HL-60 (cell line): ENCODE measurements at regions not wholly inside any gene's neighbourhood (a gene's known extent, or its start where the extent isn't known, plus 50 kb on each side); places are given as distances from the start of the nearest gene placed in this dataset.

Source experiments
- DNase-seq, 2 experiments: peaks; one replicate each; pipeline ENCODE4 v3.0.0-alpha.2; 2010 to 2020; ENCODE audit warnings: low read depth in 1 of 2, low spot score in 1 of 2
- H3K27ac ChIP-seq: fragments of 250-450 bp; sonication (Bioruptor Pico); replicated peaks from 2 replicates; pipeline ENCODE4 v1.5.1; 2020; ENCODE audit warnings: mild to moderate bottlenecking, moderate library complexity
- H3K27me3 ChIP-seq: fragments of 250-450 bp; sonication (Bioruptor Pico); 2 replicates; pipeline ENCODE4 v1.5.1; 2021; ENCODE audit warnings: mild to moderate bottlenecking, moderate library complexity; ENCODE audit not compliant: insufficient read depth, poor library complexity, severe bottlenecking
- H3K4me3 ChIP-seq: replicated peaks from 2 replicates; pipeline ENCODE4 v1.5.1; 2011; ENCODE audit warnings: mild to moderate bottlenecking, control low read depth, low read length; ENCODE audit not compliant: insufficient read depth
- CTCF ChIP-seq: IDR thresholded peaks from one replicate; pipeline ENCODE4 v1.5.1; 2011; ENCODE audit warnings: low read length, control low read depth, inconsistent platforms; ENCODE audit not compliant: insufficient read depth
- GABPA ChIP-seq: IDR thresholded peaks from 2 replicates; pipeline ENCODE4 v1.6.1; 2012; ENCODE audit warnings: low read depth
- POLR2AphosphoS5 ChIP-seq: IDR thresholded peaks from 2 replicates; pipeline ENCODE4 v1.6.1; 2012; ENCODE audit warnings: low read depth
- REST ChIP-seq: IDR thresholded peaks from 2 replicates; pipeline ENCODE4 v1.6.1; 2012; ENCODE audit warnings: low read depth; ENCODE audit not compliant: insufficient replicate concordance
- SPI1 ChIP-seq: IDR thresholded peaks from 2 replicates; pipeline ENCODE4 v1.6.1; 2012; ENCODE audit warnings: low read depth, mild to moderate bottlenecking, borderline replicate concordance

- no peaks in the 10 kb centered on the region for H3K27me3 ChIP-seq
- no peak for DNase-seq
- no peak overlapping the region for H3K27ac ChIP-seq
- H3K4me3 ChIP-seq: no peak overlapping the region
- TF ChIP-seq POLR2AphosphoS5 (no peak), CTCF (no peak), REST (no peak), SPI1 (no peak), GABPA (no peak)
These were observed 63.1 kb upstream of the BOC start for GRCh38 chr3:113148284-113148683.

- Histone ChIP-seq H3K4me3 (no peak overlapping the region), H3K27ac (no peak overlapping the region), H3K27me3 (no peaks in the 10 kb centered on the region)
- no peak for TF ChIP-seq CTCF
- no peak for TF ChIP-seq POLR2AphosphoS5
- no peak for TF ChIP-seq SPI1
- no peak for TF ChIP-seq REST
- no peak for TF ChIP-seq GABPA
- no peak for DNase-seq
These were observed 61.1 kb upstream of the BOC start for GRCh38 chr3:113150250-113150649.

GRCh38 chr3:113151461-113152031 lies 59.8 kb upstream of the BOC start:
- no peaks in the 10 kb centered on the region for H3K27me3 ChIP-seq
- no peak overlapping the region for H3K27ac ChIP-seq
- H3K4me3 ChIP-seq: no peak overlapping the region
- TF ChIP-seq POLR2AphosphoS5: no peak
- no peak for TF ChIP-seq GABPA
- TF ChIP-seq REST: no peak
- no peak for TF ChIP-seq SPI1
- no peak for TF ChIP-seq CTCF
- no peak for DNase-seq
